ENCODE measurements at regions not wholly inside any gene's neighbourhood (a gene's known extent, or its start where the extent isn't known, plus 50 kb on each side); places are given as distances from the start of the nearest gene placed in this dataset.

DNA sequence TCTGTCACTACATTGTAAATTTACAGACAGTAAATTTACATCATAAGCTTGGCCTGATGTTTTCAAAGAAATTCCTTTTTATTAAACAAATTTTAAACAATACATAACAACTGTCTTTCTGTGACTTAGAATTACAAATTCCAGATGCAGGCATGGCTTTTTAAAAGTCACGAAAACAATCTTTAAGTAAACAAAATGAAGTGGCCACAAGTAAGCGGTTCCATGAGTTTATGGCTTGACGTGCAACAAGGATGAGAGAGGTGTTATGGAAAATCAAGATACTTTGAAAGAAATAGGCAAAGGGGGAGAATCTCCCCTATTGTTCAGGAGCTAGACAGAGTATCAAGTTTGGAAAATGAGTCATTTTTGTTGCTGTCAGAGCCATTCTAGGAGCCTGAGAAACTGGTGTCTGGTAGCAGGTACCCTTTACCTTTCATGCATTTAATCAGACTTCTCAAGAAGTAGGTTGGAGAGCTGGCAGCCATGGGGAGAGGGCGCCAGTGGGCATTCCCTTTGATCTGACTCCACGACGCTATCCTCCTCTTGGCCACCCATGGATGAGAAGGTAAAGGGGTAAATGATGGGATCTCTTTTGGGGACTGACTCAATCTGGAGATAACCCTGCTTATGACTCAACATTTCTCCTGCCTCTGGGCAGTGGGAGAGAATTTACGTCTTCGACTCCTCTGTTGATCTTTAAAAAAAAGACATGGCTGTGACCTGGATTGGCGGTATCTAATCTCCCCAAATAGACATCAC is 217.2 kb downstream of the SPRY1 start:
- H3K27me3 ChIP-seq (ENCODE audit: low read depth) = no peaks in the 10 kb centered on the region
- H3K36me3 ChIP-seq = no peaks in the 10 kb centered on the region
- no peak overlapping the region for H3K4me3 ChIP-seq
- TF ChIP-seq, protein P1, sequence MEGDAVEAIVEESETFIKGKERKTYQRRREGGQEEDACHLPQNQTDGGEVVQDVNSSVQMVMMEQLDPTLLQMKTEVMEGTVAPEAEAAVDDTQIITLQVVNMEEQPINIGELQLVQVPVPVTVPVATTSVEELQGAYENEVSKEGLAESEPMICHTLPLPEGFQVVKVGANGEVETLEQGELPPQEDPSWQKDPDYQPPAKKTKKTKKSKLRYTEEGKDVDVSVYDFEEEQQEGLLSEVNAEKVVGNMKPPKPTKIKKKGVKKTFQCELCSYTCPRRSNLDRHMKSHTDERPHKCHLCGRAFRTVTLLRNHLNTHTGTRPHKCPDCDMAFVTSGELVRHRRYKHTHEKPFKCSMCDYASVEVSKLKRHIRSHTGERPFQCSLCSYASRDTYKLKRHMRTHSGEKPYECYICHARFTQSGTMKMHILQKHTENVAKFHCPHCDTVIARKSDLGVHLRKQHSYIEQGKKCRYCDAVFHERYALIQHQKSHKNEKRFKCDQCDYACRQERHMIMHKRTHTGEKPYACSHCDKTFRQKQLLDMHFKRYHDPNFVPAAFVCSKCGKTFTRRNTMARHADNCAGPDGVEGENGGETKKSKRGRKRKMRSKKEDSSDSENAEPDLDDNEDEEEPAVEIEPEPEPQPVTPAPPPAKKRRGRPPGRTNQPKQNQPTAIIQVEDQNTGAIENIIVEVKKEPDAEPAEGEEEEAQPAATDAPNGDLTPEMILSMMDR (IDR thresholded peaks at IDR 0.05; ENCODE audit: borderline replicate concordance) = no peak
- no peaks in the 10 kb centered on the region for H3K9me3 ChIP-seq (replicated peaks)
- DNase-seq = no peak
- intact Hi-C loops (cut with micrococcal nuclease) = no loop called here
- H3K4me1 ChIP-seq = peaks cover 18% of the 10 kb centered on the region
- H3K27ac ChIP-seq (replicated peaks) = no peak overlapping the region

- TF ChIP-seq, protein P1 (IDR thresholded peaks at IDR 0.05; ENCODE audit: borderline replicate concordance) = no peak
- Histone ChIP-seq H3K4me3 (no peak overlapping the region), H3K4me1 (peaks cover 26% of the 10 kb centered on the region), H3K27ac (replicated peaks) (no peak overlapping the region), H3K27me3 (ENCODE audit: low read depth) (no peaks in the 10 kb centered on the region), H3K9me3 (replicated peaks) (no peaks in the 10 kb centered on the region), H3K36me3 (no peaks in the 10 kb centered on the region)
- intact Hi-C loops (cut with micrococcal nuclease) = no loop called here
- DNase-seq = no peak
Observed at GRCh38 chr4:123615901-123616300, 219.3 kb downstream of the SPRY1 start.

GRCh38 chr4:123616951-123617461 is 220.4 kb downstream of the SPRY1 start:
- Histone ChIP-seq H3K27me3 (ENCODE audit: low read depth) (no peaks in the 10 kb centered on the region), H3K36me3 (no peaks in the 10 kb centered on the region), H3K4me3 (no peak overlapping the region), H3K27ac (replicated peaks) (peak overlapping the region; percentile 68), H3K9me3 (replicated peaks) (no peaks in the 10 kb centered on the region), H3K4me1 (peaks cover 36% of the 10 kb centered on the region)
- TF ChIP-seq, protein P1 (IDR thresholded peaks at IDR 0.05; ENCODE audit: borderline replicate concordance) = no peak
- peak; percentile 48 for DNase-seq
- intact Hi-C loops (cut with micrococcal nuclease) = no loop called here

DNA sequence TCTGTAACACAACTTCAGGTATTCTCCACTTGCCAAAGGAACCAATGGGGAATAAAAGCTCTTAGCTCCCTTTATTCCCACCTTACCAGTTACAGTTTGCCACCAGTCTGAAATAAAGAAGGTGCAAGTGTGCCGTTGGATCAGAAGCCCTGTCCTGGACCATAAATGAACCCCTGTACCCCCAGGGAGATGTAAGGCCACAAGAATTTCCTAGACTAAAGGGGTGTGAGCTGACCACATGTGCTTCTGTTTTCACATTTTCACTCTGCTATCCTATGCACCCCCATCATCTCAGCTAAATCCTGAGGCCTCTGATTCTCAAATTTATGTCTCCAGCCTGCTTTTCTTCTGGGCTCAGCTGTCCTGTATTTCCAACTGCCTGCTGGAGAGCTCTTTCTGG is 221.2 kb downstream of the SPRY1 start:
- intact Hi-C loops (cut with micrococcal nuclease) = no loop called here
- Histone ChIP-seq H3K9me3 (replicated peaks) (no peaks in the 10 kb centered on the region), H3K27me3 (ENCODE audit: low read depth) (no peaks in the 10 kb centered on the region), H3K4me3 (no peak overlapping the region), H3K4me1 (peaks cover 36% of the 10 kb centered on the region), H3K27ac (replicated peaks) (peak overlapping the region; percentile 68), H3K36me3 (no peaks in the 10 kb centered on the region)
- TF ChIP-seq, protein P1 (IDR thresholded peaks at IDR 0.05; ENCODE audit: borderline replicate concordance) = no peak
- DNase-seq = no peak

DNA sequence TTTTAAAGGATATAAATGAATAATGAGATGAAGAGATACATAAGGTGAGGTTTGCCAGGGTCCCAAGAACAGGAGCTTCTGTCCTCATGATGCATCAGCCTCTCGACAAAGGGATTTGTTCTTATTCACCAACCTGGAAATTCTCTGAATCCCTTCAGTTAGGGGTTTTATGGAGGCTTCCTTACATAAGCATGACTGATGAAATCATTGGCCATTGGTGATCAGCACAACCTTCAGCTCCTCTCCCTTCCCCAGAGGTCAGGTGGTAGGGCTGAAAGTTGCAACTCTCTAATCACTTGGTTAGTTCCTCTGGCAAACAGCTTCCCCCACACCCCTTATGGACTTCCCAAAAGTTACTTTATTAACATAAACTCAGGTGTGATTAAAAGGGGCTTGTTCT is 222.0 kb downstream of the SPRY1 start:
- Histone ChIP-seq H3K27me3 (ENCODE audit: low read depth) (no peaks in the 10 kb centered on the region), H3K4me1 (peaks cover 36% of the 10 kb centered on the region), H3K27ac (replicated peaks) (no peak overlapping the region), H3K4me3 (no peak overlapping the region), H3K36me3 (no peaks in the 10 kb centered on the region), H3K9me3 (replicated peaks) (no peaks in the 10 kb centered on the region)
- TF ChIP-seq, protein P1 (IDR thresholded peaks at IDR 0.05; ENCODE audit: borderline replicate concordance) = no peak
- intact Hi-C loops (cut with micrococcal nuclease) = no loop called here
- no peak for DNase-seq

Measured in left ventricle myocardium inferior (tissue), 1 donor.